ENCODE measurements at regions not wholly inside any gene's neighbourhood (a gene's known extent, or its start where the extent isn't known, plus 50 kb on each side); places are given as distances from the start of the nearest gene placed in this dataset.

DNA sequence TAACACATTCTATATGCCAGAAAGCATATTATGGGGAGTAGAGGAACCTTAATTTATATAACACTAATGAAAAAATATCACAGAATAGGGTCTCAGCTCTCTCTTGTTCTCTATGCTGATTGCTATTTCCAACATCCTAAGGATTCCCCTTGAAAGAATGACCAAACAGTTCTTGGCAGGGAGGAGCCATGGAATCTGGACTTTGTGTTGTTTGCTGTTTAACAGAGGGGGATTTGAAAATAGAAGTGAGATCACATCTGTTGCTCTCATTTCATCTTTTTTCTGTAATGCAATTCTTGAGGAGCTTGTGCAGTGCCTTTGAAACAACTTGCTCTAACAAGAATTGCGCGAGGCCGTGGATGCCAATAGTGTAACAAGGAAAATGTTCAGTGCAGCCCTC is 755.3 kb downstream of the TLE1 start:
- TF ChIP-seq, protein P1, sequence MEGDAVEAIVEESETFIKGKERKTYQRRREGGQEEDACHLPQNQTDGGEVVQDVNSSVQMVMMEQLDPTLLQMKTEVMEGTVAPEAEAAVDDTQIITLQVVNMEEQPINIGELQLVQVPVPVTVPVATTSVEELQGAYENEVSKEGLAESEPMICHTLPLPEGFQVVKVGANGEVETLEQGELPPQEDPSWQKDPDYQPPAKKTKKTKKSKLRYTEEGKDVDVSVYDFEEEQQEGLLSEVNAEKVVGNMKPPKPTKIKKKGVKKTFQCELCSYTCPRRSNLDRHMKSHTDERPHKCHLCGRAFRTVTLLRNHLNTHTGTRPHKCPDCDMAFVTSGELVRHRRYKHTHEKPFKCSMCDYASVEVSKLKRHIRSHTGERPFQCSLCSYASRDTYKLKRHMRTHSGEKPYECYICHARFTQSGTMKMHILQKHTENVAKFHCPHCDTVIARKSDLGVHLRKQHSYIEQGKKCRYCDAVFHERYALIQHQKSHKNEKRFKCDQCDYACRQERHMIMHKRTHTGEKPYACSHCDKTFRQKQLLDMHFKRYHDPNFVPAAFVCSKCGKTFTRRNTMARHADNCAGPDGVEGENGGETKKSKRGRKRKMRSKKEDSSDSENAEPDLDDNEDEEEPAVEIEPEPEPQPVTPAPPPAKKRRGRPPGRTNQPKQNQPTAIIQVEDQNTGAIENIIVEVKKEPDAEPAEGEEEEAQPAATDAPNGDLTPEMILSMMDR (IDR thresholded peaks at IDR 0.05; ENCODE audit: unreplicated experiment): no peak
- no TSS peak for BruUV-seq (replicated peaks)
- Mint-ChIP-seq H3K4me1 (ENCODE audit: insufficient read depth, unreplicated experiment) (no peaks in the 10 kb centered on the region), H3K27me3 (ENCODE audit: insufficient read depth, unreplicated experiment) (no peaks in the 10 kb centered on the region), H3K36me3 (ENCODE audit: insufficient read depth, unreplicated experiment) (no peaks in the 10 kb centered on the region), H3K27ac (ENCODE audit: low read depth, unreplicated experiment) (no peak overlapping the region), H3K4me3 (ENCODE audit: unreplicated experiment) (no peak overlapping the region), H3K9me3 (ENCODE audit: unreplicated experiment) (no peaks in the 10 kb centered on the region)
- intact Hi-C loops (cut with micrococcal nuclease): no loop called here
- CTCF ChIA-PET: interaction anchor here (0.6 kb wide), 1 partner anchor 65 kb away, joined by 3 read pairs; no protein-coding TSS in a partner anchor
- POLR2A ChIA-PET: no interaction called here
- DNase-seq (ENCODE audit: unreplicated experiment): no peak

GRCh38 chr9:80932947-80933780 is 756.2 kb downstream of the TLE1 start:
- TF ChIP-seq, protein P1 (IDR thresholded peaks at IDR 0.05; ENCODE audit: unreplicated experiment): no peak
- BruUV-seq (replicated peaks): no TSS peak
- ChIA-PET POLR2A (no interaction called here), CTCF (no interaction called here)
- DNase-seq (ENCODE audit: unreplicated experiment): no peak
- H3K36me3 Mint-ChIP-seq (ENCODE audit: insufficient read depth, unreplicated experiment): no peaks in the 10 kb centered on the region
- no peaks in the 10 kb centered on the region for H3K9me3 Mint-ChIP-seq (ENCODE audit: unreplicated experiment)
- no peaks in the 10 kb centered on the region for H3K27me3 Mint-ChIP-seq (ENCODE audit: insufficient read depth, unreplicated experiment)
- H3K4me1 Mint-ChIP-seq (ENCODE audit: insufficient read depth, unreplicated experiment): no peaks in the 10 kb centered on the region
- H3K27ac Mint-ChIP-seq (ENCODE audit: low read depth, unreplicated experiment): no peak overlapping the region
- H3K4me3 Mint-ChIP-seq (ENCODE audit: unreplicated experiment): no peak overlapping the region
- intact Hi-C loops (cut with micrococcal nuclease): no loop called here

- BruUV-seq (replicated peaks): no TSS peak
- intact Hi-C loops (cut with micrococcal nuclease): no loop called here
- H3K9me3 Mint-ChIP-seq (ENCODE audit: unreplicated experiment): no peaks in the 10 kb centered on the region
- ChIA-PET POLR2A (no interaction called here), CTCF (no interaction called here)
- no peak overlapping the region for H3K27ac Mint-ChIP-seq (ENCODE audit: low read depth, unreplicated experiment)
- H3K4me1 Mint-ChIP-seq (ENCODE audit: insufficient read depth, unreplicated experiment): no peaks in the 10 kb centered on the region
- no peaks in the 10 kb centered on the region for H3K27me3 Mint-ChIP-seq (ENCODE audit: insufficient read depth, unreplicated experiment)
- H3K36me3 Mint-ChIP-seq (ENCODE audit: insufficient read depth, unreplicated experiment): no peaks in the 10 kb centered on the region
- TF ChIP-seq, protein P1 (IDR thresholded peaks at IDR 0.05; ENCODE audit: unreplicated experiment): no peak
- no peak overlapping the region for H3K4me3 Mint-ChIP-seq (ENCODE audit: unreplicated experiment)
- DNase-seq (ENCODE audit: unreplicated experiment): no peak
These were observed 757.2 kb downstream of the TLE1 start for GRCh38 chr9:80932181-80932580.

DNA sequence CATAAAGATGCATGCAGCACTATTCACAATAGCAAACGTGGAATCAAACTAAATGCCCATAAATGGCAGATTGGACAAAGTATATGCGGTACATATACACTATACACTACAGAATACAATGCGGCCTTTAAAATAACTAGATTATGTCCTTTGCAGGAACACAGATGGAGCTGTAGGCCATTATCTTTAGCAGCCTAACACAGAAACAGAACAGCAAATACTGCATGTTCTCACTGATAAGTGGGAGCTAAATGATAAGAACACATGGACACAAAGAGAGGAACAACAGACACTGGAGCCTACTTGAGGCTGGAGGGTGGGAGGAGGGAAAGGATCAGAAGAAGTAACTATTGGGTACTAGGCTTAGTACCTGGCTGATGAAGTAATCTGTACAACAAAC is 758.2 kb downstream of the TLE1 start:
- TF ChIP-seq, protein P1 (IDR thresholded peaks at IDR 0.05; ENCODE audit: unreplicated experiment): no peak
- no peaks in the 10 kb centered on the region for H3K4me1 Mint-ChIP-seq (ENCODE audit: insufficient read depth, unreplicated experiment)
- no peak for DNase-seq (ENCODE audit: unreplicated experiment)
- CTCF ChIA-PET: no interaction called here
- intact Hi-C loops (cut with micrococcal nuclease): no loop called here
- BruUV-seq (replicated peaks): no TSS peak
- H3K36me3 Mint-ChIP-seq (ENCODE audit: insufficient read depth, unreplicated experiment): no peaks in the 10 kb centered on the region
- H3K4me3 Mint-ChIP-seq (ENCODE audit: unreplicated experiment): no peak overlapping the region
- no peak overlapping the region for H3K27ac Mint-ChIP-seq (ENCODE audit: low read depth, unreplicated experiment)
- no peaks in the 10 kb centered on the region for H3K27me3 Mint-ChIP-seq (ENCODE audit: insufficient read depth, unreplicated experiment)
- POLR2A ChIA-PET: no interaction called here
- H3K9me3 Mint-ChIP-seq (ENCODE audit: unreplicated experiment): no peaks in the 10 kb centered on the region

Measured in MCF 10A (cell line).